Right lobe of liver (tissue), 4 donors: ENCODE measurements at regions not wholly inside any gene's neighbourhood (a gene's known extent, or its start where the extent isn't known, plus 50 kb on each side); places are given as distances from the start of the nearest gene placed in this dataset.

Experiments used
- POLR2A ChIP-seq: fragments of 450-650 bp; IDR thresholded peaks from one replicate; pipeline ENCODE4 v1.6.1; 2017; ENCODE audit warnings: antibody characterized with exemption, mild to moderate bottlenecking
- TF ChIP-seq, protein P1 (sequence below), 4 donors: fragments of 200-600 bp in 3 of 4; fragments of 450-650 bp in 1 of 4; IDR thresholded peaks; one replicate each; pipeline versions ENCODE4 v1.5.1 to v1.8.0; 2016 to 2022; ENCODE audit warnings: antibody characterized with exemption in 4 of 4, mild to moderate bottlenecking in 2 of 4
- donor health status: DM: no; HTN: no; CAD: no.
- donor health status: DM: no; HTN: no; CAD: no.
- donor health status: DM: no; HTN: yes; CAD: no.

DNA sequence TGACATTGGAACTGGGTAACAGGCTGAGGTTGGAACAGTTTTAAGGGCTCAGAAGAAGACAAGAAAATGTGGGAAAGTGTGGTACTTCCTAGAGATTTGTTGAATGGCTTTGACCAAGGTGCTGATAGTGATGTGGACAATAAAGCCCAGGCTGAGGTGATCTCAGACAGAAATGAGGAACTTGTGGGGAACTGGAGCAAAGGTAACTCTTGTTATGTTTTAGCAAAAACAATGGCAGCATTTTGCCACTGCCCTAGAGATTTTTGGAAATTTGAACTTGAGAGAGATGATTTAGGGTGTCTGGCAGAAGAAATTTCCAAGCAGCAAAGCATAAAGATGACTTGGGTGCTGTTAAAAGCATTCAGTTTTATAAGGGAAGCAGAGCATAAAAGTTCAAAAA is 474.7 kb upstream of the ADGRB3 start:
- TF ChIP-seq, protein P1, sequence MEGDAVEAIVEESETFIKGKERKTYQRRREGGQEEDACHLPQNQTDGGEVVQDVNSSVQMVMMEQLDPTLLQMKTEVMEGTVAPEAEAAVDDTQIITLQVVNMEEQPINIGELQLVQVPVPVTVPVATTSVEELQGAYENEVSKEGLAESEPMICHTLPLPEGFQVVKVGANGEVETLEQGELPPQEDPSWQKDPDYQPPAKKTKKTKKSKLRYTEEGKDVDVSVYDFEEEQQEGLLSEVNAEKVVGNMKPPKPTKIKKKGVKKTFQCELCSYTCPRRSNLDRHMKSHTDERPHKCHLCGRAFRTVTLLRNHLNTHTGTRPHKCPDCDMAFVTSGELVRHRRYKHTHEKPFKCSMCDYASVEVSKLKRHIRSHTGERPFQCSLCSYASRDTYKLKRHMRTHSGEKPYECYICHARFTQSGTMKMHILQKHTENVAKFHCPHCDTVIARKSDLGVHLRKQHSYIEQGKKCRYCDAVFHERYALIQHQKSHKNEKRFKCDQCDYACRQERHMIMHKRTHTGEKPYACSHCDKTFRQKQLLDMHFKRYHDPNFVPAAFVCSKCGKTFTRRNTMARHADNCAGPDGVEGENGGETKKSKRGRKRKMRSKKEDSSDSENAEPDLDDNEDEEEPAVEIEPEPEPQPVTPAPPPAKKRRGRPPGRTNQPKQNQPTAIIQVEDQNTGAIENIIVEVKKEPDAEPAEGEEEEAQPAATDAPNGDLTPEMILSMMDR (IDR thresholded peaks at IDR 0.05) = no peak
- TF ChIP-seq POLR2A = no peak
